Body of pancreas (tissue), 4 donors: ENCODE measurements at regions not wholly inside any gene's neighbourhood (a gene's known extent, or its start where the extent isn't known, plus 50 kb on each side); places are given as distances from the start of the nearest gene placed in this dataset. TPM values are rescaled to one million over a fixed set of nuclear protein-coding genes. Genes with fewer than 3 reads are reported as not detected.
"Not testable (repeated sequence)": the region's sequence is repeated elsewhere in the genome, so short reads cannot be mapped to it uniquely, and the experiment has no call there.

Experiments used
- ATAC-seq: fragments of 150-250 bp; one replicate; pipeline ENCODE4 v1.9.1; 2016
- DNase-seq, 4 donors: peaks; one replicate each; pipeline ENCODE4 v3.0.0-alpha.2; 2019
- H3K27ac ChIP-seq, 4 donors: fragments of 200-600 bp; sonication (generic); 1 replicate in 3 of 4; 2 replicates in 1 of 4; pipeline versions ENCODE4 v1.5.1 to v1.6.1; 2016 to 2019; ENCODE audit warnings: mild to moderate bottlenecking in 1 of 4, mixed read lengths in 1 of 4, moderate library complexity in 1 of 4
- H3K27me3 ChIP-seq, 2 donors: fragments of 200-600 bp; sonication (generic); one replicate each; pipeline ENCODE4 v1.6.0; 2016; ENCODE audit warnings: mild to moderate bottlenecking in 1 of 2
- H3K36me3 ChIP-seq, 2 donors: fragments of 200-600 bp; sonication (generic); replicated peaks in 1 of 2; 2 replicates each; pipeline ENCODE4 v1.5.1; 2016; ENCODE audit warnings: low read depth in 2 of 2; ENCODE audit not compliant: insufficient read depth in 1 of 2
- H3K4me1 ChIP-seq: fragments of 200-600 bp; sonication (generic); one replicate; pipeline ENCODE4 v1.6.0; 2016
- H3K4me3 ChIP-seq, 2 donors: fragments of 200-600 bp; sonication (generic); 1 replicate in 1 of 2; 2 replicates in 1 of 2; pipeline ENCODE4 v1.5.1; 2016 to 2019
- H3K9me3 ChIP-seq, 3 donors: fragments of 200-600 bp; sonication (generic); 1 replicate in 2 of 3; 2 replicates in 1 of 3; pipeline ENCODE4 v1.5.1; 2016
- WGBS, 2 donors: methylation state at CpG; one replicate each; pipeline ENCODE4 v1.1.5; 2017; 5-methylcytosine and 5-hydroxymethylcytosine counted together
- intact Hi-C: fragments of 100-400 bp; cut with DNase I; formaldehyde crosslinking; loops from one replicate; pipeline ENCODE4 v1.15.1; 2023
- microRNA-seq, 2 donors: library from miRNA; unstranded; fragments of <30 nt; microRNA quantifications; one replicate each; pipeline ENCODE4, GENCODE V29; 2016; ENCODE audit warnings: borderline number of aligned reads in 2 of 2, borderline replicate concordance in 2 of 2
- small RNA-seq: library from RNA; depleted of rRNA; stranded (forward); fragments of <200 nt; gene quantifications from one replicate; pipeline ENCODE3, GENCODE V24; 2016

- WGBS, 2 donors: 62 to 63% methylated on average over 15 to 21 of the region's 21 CpGs
- peak in 1 of 4 donors; percentile 43 for DNase-seq
- H3K36me3 ChIP-seq, H3K4me1 ChIP-seq, intact Hi-C loops, ATAC-seq, H3K27ac ChIP-seq, H3K27me3 ChIP-seq, H3K4me3 ChIP-seq, H3K9me3 ChIP-seq: not testable (repeated sequence)
These were observed 58.5 kb upstream of the METTL9 start for GRCh38 chr16:21540770-21541433.

GRCh38 chr16:21541611-21542051 is 57.7 kb upstream of the METTL9 start:
- H3K36me3 ChIP-seq, H3K9me3 ChIP-seq, intact Hi-C loops, H3K4me1 ChIP-seq, DNase-seq, H3K27me3 ChIP-seq, H3K27ac ChIP-seq, H3K4me3 ChIP-seq: not testable (repeated sequence)
- ATAC-seq: peak; percentile 16
- 42% methylated on average over 7 of the region's 10 CpGs; no CpG with 5 or more reads in 1 of the 2 donors for WGBS, 2 donors

- H3K4me3 ChIP-seq, H3K27ac ChIP-seq, ATAC-seq, H3K9me3 ChIP-seq, DNase-seq, intact Hi-C loops, H3K36me3 ChIP-seq, H3K27me3 ChIP-seq, H3K4me1 ChIP-seq: not testable (repeated sequence)
- 60 to 65% methylated on average over 11 to 12 of the region's 15 CpGs for WGBS, 2 donors
These were observed 57.3 kb upstream of the METTL9 start for GRCh38 chr16:21542075-21542474.

- ATAC-seq, intact Hi-C loops, H3K4me1 ChIP-seq, H3K9me3 ChIP-seq, H3K27ac ChIP-seq, H3K4me3 ChIP-seq, H3K36me3 ChIP-seq, H3K27me3 ChIP-seq, DNase-seq: not testable (repeated sequence)
- WGBS, 2 donors: 46% methylated on average over 2 of the region's 15 CpGs; no CpG with 5 or more reads in 1 of the 2 donors
These were observed 56.8 kb upstream of the METTL9 start for GRCh38 chr16:21542491-21543124.

GRCh38 chr16:21543151-21543836 is 56.1 kb upstream of the METTL9 start:
- H3K9me3 ChIP-seq, intact Hi-C loops, H3K36me3 ChIP-seq, ATAC-seq, H3K4me3 ChIP-seq, H3K27me3 ChIP-seq, H3K4me1 ChIP-seq, DNase-seq, H3K27ac ChIP-seq: not testable (repeated sequence)
- WGBS, 2 donors: 59 to 69% methylated on average over 10 to 11 of the region's 12 CpGs

- H3K4me1 ChIP-seq, H3K27ac ChIP-seq, DNase-seq, H3K4me3 ChIP-seq, H3K27me3 ChIP-seq, H3K36me3 ChIP-seq, H3K9me3 ChIP-seq, intact Hi-C loops, ATAC-seq: not testable (repeated sequence)
- WGBS, 2 donors: 64 to 66% methylated on average over 30 of the region's 30 CpGs
These were observed 53.6 kb upstream of the METTL9 start for GRCh38 chr16:21545664-21546326.

GRCh38 chr16:21549396-21549795 is 50.0 kb upstream of the METTL9 start:
- not testable (repeated sequence) for DNase-seq

More at GRCh38 chr16:21549396-21549795, 50.0 kb upstream of the METTL9 start:
- ATAC-seq, intact Hi-C loops, H3K27ac ChIP-seq, H3K9me3 ChIP-seq, H3K4me3 ChIP-seq, H3K36me3 ChIP-seq, H3K4me1 ChIP-seq, H3K27me3 ChIP-seq: not testable (repeated sequence)
- WGBS, 2 donors: 90 to 97% methylated on average over 7 of the region's 7 CpGs

Small RNA genes lying in the stretch of these regions (microRNA-seq; reads per million reads assigned to microRNA genes)
- gene MIR3680-1: 0 reads per million in 2 donors

Small RNA genes lying in the stretch of these regions (small RNA-seq; reads per million reads assigned to genes)
- not detected for gene MIR3680-1
